ENCODE measurements at regions not wholly inside any gene's neighbourhood (a gene's known extent, or its start where the extent isn't known, plus 50 kb on each side); places are given as distances from the start of the nearest gene placed in this dataset.

- no peak for TF ChIP-seq YY1 (IDR thresholded peaks at IDR 0.05; ENCODE audit: insufficient read depth, insufficient read length)
- no peak for TF ChIP-seq SUZ12 (IDR thresholded peaks at IDR 0.05; ENCODE audit: extremely low read depth, insufficient read depth, insufficient read length)
- TF ChIP-seq ZNF274 (IDR thresholded peaks at IDR 0.05; ENCODE audit: low read depth, low read length): no peak
These were observed 348.7 kb upstream of the PCSK5 start for GRCh38 chr9:75541734-75542133.

Data from NT2/D1 (cell line).